ENCODE measurements at regions not wholly inside any gene's neighbourhood (a gene's known extent, or its start where the extent isn't known, plus 50 kb on each side); places are given as distances from the start of the nearest gene placed in this dataset.

DNA sequence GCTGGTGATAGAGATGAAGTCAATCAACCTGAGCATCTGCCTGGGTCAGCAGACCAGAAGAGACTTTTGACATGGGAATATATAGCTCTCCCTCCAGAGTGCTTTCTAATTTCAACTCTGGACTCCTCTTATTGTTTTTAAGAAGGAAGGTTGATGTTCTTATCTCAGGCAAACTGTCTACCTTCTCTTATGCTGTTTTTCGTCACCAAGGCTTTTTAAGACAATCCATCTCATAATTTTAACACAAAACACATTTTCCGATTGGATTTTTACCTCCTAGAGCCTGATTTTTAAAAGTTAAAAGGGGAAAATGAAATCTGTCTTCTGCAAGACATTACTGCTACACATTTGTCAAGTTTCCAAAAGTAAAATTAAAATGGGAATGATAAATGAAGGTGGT lies 368.7 kb upstream of the MIS18BP1 start:
- peaks cover 1% of the 10 kb centered on the region for H3K9me3 Mint-ChIP-seq (ENCODE audit: unreplicated experiment)
- no peaks in the 10 kb centered on the region for H3K27me3 ChIP-seq (ENCODE audit: insufficient read depth, low read length)
- H3K4me2 ChIP-seq (ENCODE audit: low read length) = no peak overlapping the region
- no peak overlapping the region for H3K27ac Mint-ChIP-seq (ENCODE audit: unreplicated experiment)
- H3K27ac ChIP-seq (ENCODE audit: low read depth, low read length) = no peak overlapping the region
- H3K36me3 Mint-ChIP-seq (ENCODE audit: low read depth, unreplicated experiment) = no peaks in the 10 kb centered on the region
- TF ChIP-seq EZH2 (IDR thresholded peaks at IDR 0.05; ENCODE audit: insufficient read depth, low read length) (no peak), CTCF (IDR thresholded peaks at IDR 0.05; ENCODE audit: insufficient read depth, low read depth, low read length) (no peak)
- H3K9me3 ChIP-seq (ENCODE audit: insufficient read depth, low read depth, low read length) = no peaks in the 10 kb centered on the region
- no peaks in the 10 kb centered on the region for H3K27me3 Mint-ChIP-seq (ENCODE audit: low read depth, unreplicated experiment)
- H3K9ac ChIP-seq (ENCODE audit: low read length) = no peak overlapping the region
- H3K79me2 ChIP-seq (ENCODE audit: insufficient read depth, low read length) = no peaks in the 10 kb centered on the region
- FAIRE-seq (no peak), DNase-seq (ENCODE audit: low read depth) (no peak)
- H3K4me3 Mint-ChIP-seq (ENCODE audit: unreplicated experiment) = no peak overlapping the region
- H3K4me1 Mint-ChIP-seq (ENCODE audit: low read depth, unreplicated experiment) = no peaks in the 10 kb centered on the region
- no peak overlapping the region for H2AFZ ChIP-seq (ENCODE audit: low read depth, low read length)
- H3K36me3 ChIP-seq (ENCODE audit: insufficient read depth, low read length) = no peaks in the 10 kb centered on the region
- H3K4me3 ChIP-seq (ENCODE audit: insufficient read depth, low read depth, low read length) = no peak overlapping the region
- H3K4me1 ChIP-seq (ENCODE audit: insufficient read depth, low read length) = no peaks in the 10 kb centered on the region
- no peaks in the 10 kb centered on the region for H4K20me1 ChIP-seq (ENCODE audit: insufficient read depth, low read length)

- Mint-ChIP-seq H3K4me3 (ENCODE audit: unreplicated experiment) (no peak overlapping the region), H3K36me3 (ENCODE audit: low read depth, unreplicated experiment) (no peaks in the 10 kb centered on the region), H3K27me3 (ENCODE audit: low read depth, unreplicated experiment) (no peaks in the 10 kb centered on the region), H3K27ac (ENCODE audit: unreplicated experiment) (no peak overlapping the region), H3K4me1 (ENCODE audit: low read depth, unreplicated experiment) (no peaks in the 10 kb centered on the region), H3K9me3 (ENCODE audit: unreplicated experiment) (peaks cover 1% of the 10 kb centered on the region)
- TF ChIP-seq CTCF (IDR thresholded peaks at IDR 0.05; ENCODE audit: insufficient read depth, low read depth, low read length) (no peak), EZH2 (IDR thresholded peaks at IDR 0.05; ENCODE audit: insufficient read depth, low read length) (no peak)
- no peak overlapping the region for H2AFZ ChIP-seq (ENCODE audit: low read depth, low read length)
- no peak overlapping the region for H3K9ac ChIP-seq (ENCODE audit: low read length)
- no peaks in the 10 kb centered on the region for H3K36me3 ChIP-seq (ENCODE audit: insufficient read depth, low read length)
- no peaks in the 10 kb centered on the region for H3K9me3 ChIP-seq (ENCODE audit: insufficient read depth, low read depth, low read length)
- DNase-seq (ENCODE audit: low read depth) = no peak
- no peaks in the 10 kb centered on the region for H3K79me2 ChIP-seq (ENCODE audit: insufficient read depth, low read length)
- no peak overlapping the region for H3K27ac ChIP-seq (ENCODE audit: low read depth, low read length)
- no peaks in the 10 kb centered on the region for H3K27me3 ChIP-seq (ENCODE audit: insufficient read depth, low read length)
- no peaks in the 10 kb centered on the region for H4K20me1 ChIP-seq (ENCODE audit: insufficient read depth, low read length)
- H3K4me1 ChIP-seq (ENCODE audit: insufficient read depth, low read length) = no peaks in the 10 kb centered on the region
- no peak overlapping the region for H3K4me2 ChIP-seq (ENCODE audit: low read length)
- no peak overlapping the region for H3K4me3 ChIP-seq (ENCODE audit: insufficient read depth, low read depth, low read length)
- no peak for FAIRE-seq
Observed at GRCh38 chr14:45619831-45620230, 366.8 kb upstream of the MIS18BP1 start.

DNA sequence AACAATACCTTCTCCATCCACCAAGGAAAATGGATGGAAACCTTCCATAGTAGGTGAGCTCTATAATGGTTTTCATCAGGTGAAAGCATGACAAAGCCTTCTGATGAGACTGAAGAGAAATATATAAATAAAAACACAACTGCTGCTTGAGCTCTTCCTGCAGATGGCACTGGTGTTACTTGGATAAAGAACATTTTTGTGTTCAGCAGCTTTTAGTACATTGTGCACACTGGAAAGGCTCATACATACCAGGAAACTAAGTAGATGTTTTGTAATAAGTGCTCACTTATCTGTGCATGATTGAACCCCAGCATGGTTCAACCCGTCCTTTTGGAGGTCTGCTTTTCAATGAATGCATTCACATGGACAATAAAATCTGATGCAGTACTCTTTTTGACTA lies 357.3 kb upstream of the MIS18BP1 start:
- H3K9me3 ChIP-seq (ENCODE audit: insufficient read depth, low read depth, low read length) = no peaks in the 10 kb centered on the region
- Mint-ChIP-seq H3K9me3 (ENCODE audit: unreplicated experiment) (no peaks in the 10 kb centered on the region), H3K27ac (ENCODE audit: unreplicated experiment) (no peak overlapping the region), H3K4me1 (ENCODE audit: low read depth, unreplicated experiment) (no peaks in the 10 kb centered on the region), H3K27me3 (ENCODE audit: low read depth, unreplicated experiment) (no peaks in the 10 kb centered on the region), H3K4me3 (ENCODE audit: unreplicated experiment) (no peak overlapping the region), H3K36me3 (ENCODE audit: low read depth, unreplicated experiment) (no peaks in the 10 kb centered on the region)
- H3K27ac ChIP-seq (ENCODE audit: low read depth, low read length) = no peak overlapping the region
- H3K27me3 ChIP-seq (ENCODE audit: insufficient read depth, low read length) = no peaks in the 10 kb centered on the region
- H3K79me2 ChIP-seq (ENCODE audit: insufficient read depth, low read length) = no peaks in the 10 kb centered on the region
- H3K4me3 ChIP-seq (ENCODE audit: insufficient read depth, low read depth, low read length) = no peak overlapping the region
- H2AFZ ChIP-seq (ENCODE audit: low read depth, low read length) = no peak overlapping the region
- H3K4me2 ChIP-seq (ENCODE audit: low read length) = no peak overlapping the region
- H3K4me1 ChIP-seq (ENCODE audit: insufficient read depth, low read length) = no peaks in the 10 kb centered on the region
- no peaks in the 10 kb centered on the region for H3K36me3 ChIP-seq (ENCODE audit: insufficient read depth, low read length)
- DNase-seq (ENCODE audit: low read depth) (peak; percentile 0), FAIRE-seq (no peak)
- H4K20me1 ChIP-seq (ENCODE audit: insufficient read depth, low read length) = no peaks in the 10 kb centered on the region
- peak; percentile 7 for TF ChIP-seq CTCF (IDR thresholded peaks at IDR 0.05; ENCODE audit: insufficient read depth, low read depth, low read length)
- TF ChIP-seq EZH2 (IDR thresholded peaks at IDR 0.05; ENCODE audit: insufficient read depth, low read length) = no peak
- H3K9ac ChIP-seq (ENCODE audit: low read length) = no peak overlapping the region
